HG03060 (cell line): ENCODE measurements at regions not wholly inside any gene's neighbourhood (a gene's known extent, or its start where the extent isn't known, plus 50 kb on each side); places are given as distances from the start of the nearest gene placed in this dataset.

Source experiments
- ATAC-seq: cut with Tn5 transposase; IDR thresholded peaks from one replicate; pipeline ENCODE4 v1.9.1; 2021; ENCODE audit warnings: low read depth, moderate number of reproducible peaks; ENCODE audit not compliant: unreplicated experiment

DNA sequence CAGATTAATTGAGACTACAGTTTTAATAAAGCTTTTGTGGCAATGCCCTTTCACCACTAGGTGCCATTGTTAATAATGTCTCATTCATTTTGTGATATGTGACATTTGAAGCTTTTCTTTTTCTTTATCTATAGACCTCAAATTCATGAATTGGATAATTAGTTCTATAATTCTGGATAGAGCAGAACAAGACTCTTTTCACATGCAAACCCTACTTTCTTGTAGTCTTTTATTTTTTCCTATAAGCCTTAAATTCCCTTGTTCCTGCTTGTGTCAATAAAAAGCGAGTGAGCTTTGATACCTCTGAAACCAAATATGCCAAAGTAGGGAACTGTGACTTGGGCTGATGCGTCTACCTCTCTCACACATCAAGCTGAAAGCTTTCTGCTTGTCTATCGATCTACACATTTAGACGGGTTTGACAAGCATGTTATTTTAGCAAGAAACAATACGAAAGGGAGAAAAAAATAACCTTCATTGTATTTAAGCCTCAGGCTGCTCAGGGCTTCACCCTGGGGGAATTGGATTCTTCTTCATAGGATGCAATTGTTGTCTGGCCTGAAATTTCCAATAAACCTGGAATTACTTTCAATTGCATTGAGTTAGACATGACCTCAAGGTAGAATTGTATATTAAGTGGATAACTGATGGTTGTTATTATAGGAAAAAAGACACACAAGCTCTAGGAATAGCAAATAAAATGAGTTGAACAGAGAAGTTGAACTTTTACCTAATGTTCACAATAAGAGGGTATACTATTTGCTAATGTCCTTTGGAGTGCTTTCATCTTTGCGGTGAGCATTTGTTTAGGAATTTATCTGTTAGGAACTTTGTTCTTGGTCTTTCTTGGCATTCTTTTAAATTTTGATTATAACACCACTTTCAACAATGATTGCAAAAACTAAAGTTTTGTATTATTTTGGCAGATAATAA lies 1150.2 kb upstream of the PCDH9 start:
- ATAC-seq: no peak

DNA sequence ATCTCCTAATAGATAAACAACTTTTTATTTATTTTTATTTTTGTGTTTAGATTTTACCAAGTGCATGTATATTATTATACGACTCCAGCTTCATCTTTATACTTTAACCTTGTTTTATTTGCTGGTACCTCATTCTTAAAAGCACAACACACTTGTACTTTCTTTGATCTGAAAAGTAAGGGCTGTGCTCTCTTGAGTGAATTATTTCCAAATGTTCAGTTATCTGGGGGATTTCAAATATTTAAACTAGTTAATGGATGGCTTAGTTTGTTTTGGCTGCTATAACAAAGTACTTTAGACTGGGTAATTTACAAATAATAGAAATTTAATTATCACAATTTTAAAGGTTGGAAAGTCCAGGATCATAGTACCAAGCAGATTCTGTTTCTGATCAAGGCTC lies 1148.2 kb upstream of the PCDH9 start:
- ATAC-seq: no peak

DNA sequence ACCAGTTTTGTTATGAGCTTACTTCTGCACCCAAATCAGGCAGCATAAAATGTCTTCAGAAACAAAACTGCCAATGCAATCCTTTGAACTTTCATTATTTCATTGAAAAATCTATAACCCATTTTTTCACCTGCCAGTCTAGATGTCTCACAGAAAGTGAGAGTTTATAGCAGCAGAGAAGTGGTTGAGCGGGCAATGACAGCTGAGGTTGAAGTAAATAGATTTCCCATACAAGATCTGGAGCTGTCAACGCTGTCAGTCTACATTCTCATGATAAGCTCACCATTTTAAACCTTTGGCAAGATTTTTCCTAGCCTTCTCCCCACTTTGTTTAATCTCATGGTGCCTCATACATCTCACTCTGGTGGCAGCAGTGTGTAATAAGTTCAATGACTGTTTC lies 1144.9 kb upstream of the PCDH9 start:
- ATAC-seq: no peak

- ATAC-seq: no peak
These were observed 1139.6 kb upstream of the PCDH9 start for GRCh38 chr13:68369739-68370138.

- ATAC-seq: no peak
These were observed 1138.8 kb upstream of the PCDH9 start for GRCh38 chr13:68368922-68369321.

GRCh38 chr13:68359105-68359504 lies 1129.0 kb upstream of the PCDH9 start:
- ATAC-seq: no peak

- no peak for ATAC-seq
These were observed 1128.2 kb upstream of the PCDH9 start for GRCh38 chr13:68358294-68358705.

DNA sequence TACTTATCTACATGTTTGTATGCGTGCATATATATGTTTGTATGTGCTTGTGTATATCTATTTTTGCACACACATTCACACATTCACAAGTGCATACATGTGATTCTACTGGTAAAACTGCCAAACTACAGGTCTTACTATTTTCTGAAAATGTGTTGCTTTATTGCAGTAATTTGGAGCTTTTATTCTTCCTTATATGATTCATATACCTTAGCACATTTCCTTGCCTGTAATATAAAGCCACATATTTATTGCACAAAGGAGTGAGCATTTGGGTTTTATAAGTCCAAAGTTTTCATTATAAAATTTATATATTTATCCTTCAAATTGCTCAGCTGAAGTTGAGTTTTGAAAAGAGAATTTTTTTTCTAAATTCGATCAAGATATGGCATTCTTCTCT lies 1120.4 kb upstream of the PCDH9 start:
- ATAC-seq: no peak

- no peak for ATAC-seq
These were observed 1117.1 kb upstream of the PCDH9 start for GRCh38 chr13:68347220-68347619.

- ATAC-seq: no peak
These were observed 1115.9 kb upstream of the PCDH9 start for GRCh38 chr13:68345963-68346531.

GRCh38 chr13:68323124-68323523 lies 1093.0 kb upstream of the PCDH9 start:
- ATAC-seq: no peak

DNA sequence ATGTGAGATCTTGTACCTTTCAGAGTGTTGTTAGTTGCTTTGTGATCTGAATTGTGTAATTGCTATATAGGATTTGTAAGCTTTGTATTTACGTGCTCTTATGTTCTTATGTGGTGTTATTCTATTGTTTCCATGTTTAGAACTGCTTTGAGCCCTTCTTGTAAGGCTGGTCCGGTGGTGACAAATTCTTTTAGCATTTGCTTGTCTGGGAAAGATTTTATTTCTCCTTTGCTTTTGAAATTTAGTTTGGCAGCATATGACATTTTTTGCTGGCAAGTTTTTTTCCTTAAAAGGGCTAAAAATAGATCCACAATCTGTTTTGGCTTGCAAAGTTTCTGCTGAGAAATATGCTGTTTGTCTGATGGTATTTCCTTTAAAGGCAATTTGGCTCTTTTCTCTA lies 1089.2 kb upstream of the PCDH9 start:
- ATAC-seq: no peak

DNA sequence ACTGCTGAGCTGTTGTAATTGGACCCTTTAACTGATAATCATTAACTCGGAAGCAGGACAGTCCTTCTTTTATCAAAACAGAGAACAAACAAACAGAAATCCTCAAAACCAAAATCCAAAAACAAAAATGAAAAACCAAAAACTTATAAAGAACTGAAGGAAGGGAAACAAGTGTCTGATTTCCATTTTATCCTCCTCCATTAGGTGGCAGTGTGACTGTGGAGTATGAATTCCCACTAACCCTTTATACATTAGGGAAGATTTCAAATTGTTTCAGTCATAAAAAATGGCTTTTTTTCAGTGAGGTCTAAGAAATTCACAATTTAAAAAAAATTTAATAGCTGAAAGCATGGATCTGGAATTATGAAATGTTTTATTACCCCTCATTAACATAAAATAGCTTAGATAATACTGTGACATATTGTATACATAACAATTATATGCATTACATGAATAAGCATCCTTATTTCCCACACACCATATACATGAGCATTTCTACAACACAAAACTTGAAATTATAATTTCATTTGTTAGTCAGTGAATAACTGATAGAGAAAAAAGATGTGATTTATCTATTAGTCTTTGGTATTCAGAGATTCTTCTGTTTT lies 1074.3 kb upstream of the PCDH9 start:
- peak; percentile 85 for ATAC-seq

GRCh38 chr13:68293631-68294030 lies 1063.5 kb upstream of the PCDH9 start:
- no peak for ATAC-seq

DNA sequence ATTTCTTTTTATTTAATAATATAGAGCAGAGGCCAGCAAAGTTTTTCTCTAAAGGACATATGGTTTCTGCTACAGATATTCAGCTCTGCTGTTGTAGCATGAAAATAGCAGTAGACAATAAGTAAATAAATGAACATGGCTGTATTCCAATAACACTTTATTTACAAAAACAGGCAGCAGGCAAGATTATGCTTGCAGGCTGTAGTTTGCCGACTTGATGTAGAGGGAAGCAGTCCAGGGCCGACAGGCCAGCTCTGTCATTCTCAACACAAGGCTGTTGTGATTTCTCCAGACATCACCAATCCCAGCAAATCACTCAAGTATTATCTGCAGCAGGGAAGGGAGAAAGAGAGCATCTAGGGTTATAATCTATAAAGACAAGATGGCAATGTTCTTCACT lies 1062.5 kb upstream of the PCDH9 start:
- ATAC-seq: no peak

DNA sequence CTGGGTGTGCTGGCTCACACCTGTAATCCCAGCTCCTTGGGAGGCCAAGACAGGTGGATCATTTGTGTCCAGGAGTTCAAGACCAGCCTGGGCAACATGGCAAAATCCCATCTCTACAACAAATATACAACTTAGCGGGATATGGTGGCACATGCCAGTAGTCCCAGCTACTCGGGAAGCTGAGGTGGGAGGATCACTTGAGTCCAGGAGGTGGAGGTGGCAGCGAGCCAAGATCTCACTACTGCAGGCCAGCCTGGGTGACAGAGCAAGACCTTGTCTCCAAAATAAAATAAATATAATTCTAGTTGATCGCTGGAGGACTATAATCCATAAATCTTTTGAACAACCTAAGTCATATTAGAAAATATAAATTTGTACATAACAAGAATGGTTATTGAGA lies 1061.5 kb upstream of the PCDH9 start:
- ATAC-seq: no peak

DNA sequence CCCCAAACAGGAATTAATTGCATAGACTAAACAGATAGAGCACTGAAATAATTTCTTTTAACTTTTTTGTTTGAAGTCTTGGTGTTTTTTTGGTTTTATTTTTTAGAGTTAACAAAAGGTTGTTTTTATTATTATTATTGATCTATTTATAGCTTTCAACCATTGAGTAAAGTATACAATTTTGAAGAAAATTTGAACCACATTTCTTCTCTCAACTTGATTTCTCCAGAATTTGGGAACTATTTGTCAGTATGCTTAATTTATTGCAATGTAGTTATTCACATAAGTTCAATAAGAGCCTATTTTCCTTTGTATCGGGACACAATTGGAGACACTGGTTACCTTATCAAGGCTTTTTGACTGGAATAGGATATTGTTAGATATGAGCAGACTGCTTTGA lies 1045.6 kb upstream of the PCDH9 start:
- ATAC-seq: no peak

- ATAC-seq: no peak
These were observed 1042.5 kb upstream of the PCDH9 start for GRCh38 chr13:68272652-68273051.

DNA sequence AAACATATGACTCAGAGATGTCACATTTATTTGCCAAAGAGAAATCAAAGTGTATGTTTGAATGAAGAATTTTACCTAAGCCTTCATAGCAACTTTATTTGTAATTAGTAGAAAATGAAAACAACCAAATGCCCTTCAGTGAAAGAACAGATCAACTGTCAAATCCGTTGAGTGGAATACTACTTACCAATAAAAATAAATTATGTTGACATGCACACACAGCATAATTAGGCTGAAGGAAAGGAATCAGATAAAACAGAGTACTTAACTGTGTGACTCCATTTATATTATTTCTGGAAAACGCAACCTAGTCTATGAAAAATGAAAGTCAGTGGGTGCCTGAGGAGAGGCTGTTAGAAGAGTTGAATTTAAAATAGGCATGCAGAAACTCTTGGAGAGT lies 1034.6 kb upstream of the PCDH9 start:
- no peak for ATAC-seq

DNA sequence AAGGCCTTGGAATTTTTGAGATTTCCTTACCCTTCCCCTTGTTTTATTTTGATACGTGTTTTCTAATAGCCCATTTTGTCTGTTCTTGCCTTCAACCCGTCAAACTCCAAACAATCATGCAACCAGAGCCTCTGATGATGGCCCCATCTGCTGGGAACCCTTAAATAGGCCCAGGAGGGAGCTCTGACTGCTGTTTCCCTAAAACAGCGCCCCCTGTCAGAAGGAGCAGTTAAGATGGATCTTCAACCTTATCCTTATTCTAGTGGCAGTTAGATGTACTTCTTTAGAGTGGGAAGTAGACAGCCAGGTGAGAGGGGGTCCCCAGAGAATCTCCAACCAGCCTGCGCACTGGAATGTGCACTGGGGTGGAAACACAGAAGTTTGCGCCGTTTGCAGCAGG lies 1031.0 kb upstream of the PCDH9 start:
- no peak for ATAC-seq

DNA sequence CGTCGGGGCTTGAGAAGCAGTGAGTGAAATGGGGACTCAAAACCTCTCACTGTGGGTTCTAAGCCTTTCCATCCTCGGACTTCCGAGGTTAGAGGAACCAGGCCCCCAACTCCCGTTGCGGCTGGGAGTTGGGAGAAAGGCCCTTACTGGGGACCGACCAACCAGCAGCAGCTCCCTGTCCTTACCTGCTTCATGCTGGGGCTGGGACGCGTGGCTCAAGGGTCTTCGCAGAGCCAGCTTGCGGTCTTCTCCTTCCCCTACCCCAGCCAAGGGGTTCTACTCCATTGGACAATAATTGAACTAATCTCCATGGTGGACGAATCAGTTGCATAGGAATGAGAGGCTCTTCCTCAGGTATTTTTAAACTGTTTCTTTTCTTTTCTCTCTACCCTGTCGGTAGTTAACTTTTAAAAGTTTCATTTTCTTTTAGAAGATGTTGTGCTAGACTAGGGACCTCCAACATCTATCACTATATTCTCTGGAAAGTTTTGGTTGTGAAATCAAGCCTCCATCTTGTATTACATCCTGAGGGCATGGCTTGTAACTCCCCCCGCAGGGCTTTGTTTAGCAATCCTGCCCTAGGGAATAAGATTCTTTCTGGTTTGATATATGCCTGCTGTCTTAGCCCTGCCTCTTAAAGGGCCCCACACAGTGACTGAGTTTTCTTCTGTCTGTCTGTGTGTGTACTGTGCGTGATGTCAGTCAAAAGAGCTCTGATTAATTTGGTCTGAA lies 1027.1 kb upstream of the PCDH9 start:
- no peak for ATAC-seq
